CD4-positive, alpha-beta T cell (primary cell): ENCODE measurements at regions not wholly inside any gene's neighbourhood (a gene's known extent, or its start where the extent isn't known, plus 50 kb on each side); places are given as distances from the start of the nearest gene placed in this dataset.

ENCODE experiments used
- ATAC-seq: fragments of 200-7000 bp; cut with Tn5 transposase; one replicate; pipeline ENCODE4 v1.10.0; 2022; ENCODE audit warnings: mild to moderate bottlenecking; ENCODE audit not compliant: poor library complexity
- CTCF ChIA-PET: fragments of 350-600 bp; sonication (Branson Sonifier 250); formaldehyde crosslinking; loops from one replicate; lab custom pipeline; 2021; ENCODE audit warnings: antibody characterized with exemption, inconsistent platforms; lab: Charles Lee
- POLR2A ChIA-PET: fragments of 350-600 bp; sonication (Branson Sonifier 250); formaldehyde crosslinking; loops from one replicate; lab custom pipeline; 2021; ENCODE audit warnings: antibody characterized with exemption, inconsistent platforms; lab: Charles Lee
- DNase-seq, 14 experiments: peaks; one replicate each; pipeline ENCODE4 v3.0.0-alpha.2; 2013 to 2020; ENCODE audit warnings: mixed read lengths in 2 of 14
- H3K27ac ChIP-seq, 2 donors: one replicate each; pipeline versions ENCODE4 v1.5.1 to v1.7.0; 2013; ENCODE audit warnings: low read length in 2 of 2, low read depth in 1 of 2, mild to moderate bottlenecking in 1 of 2
- H3K27me3 ChIP-seq, 2 experiments: 1 replicate in 1 of 2; 2 replicates in 1 of 2; pipeline versions ENCODE4 v1.6.1 to v1.7.0; 2013; ENCODE audit warnings: low read length in 2 of 2, control low read depth in 1 of 2, mild to moderate bottlenecking in 1 of 2, moderate library complexity in 1 of 2; ENCODE audit not compliant: insufficient read depth in 2 of 2, control insufficient read depth in 1 of 2
- H3K36me3 ChIP-seq: one replicate; pipeline ENCODE4 v1.6.1; 2013; ENCODE audit warnings: low read length, control low read depth; ENCODE audit not compliant: insufficient read depth
- H3K4me1 ChIP-seq: one replicate; pipeline ENCODE4 v1.6.1; 2013; ENCODE audit warnings: low read length, control low read depth; ENCODE audit not compliant: insufficient read depth
- H3K4me3 ChIP-seq: one replicate; pipeline ENCODE4 v1.5.1; 2013; ENCODE audit warnings: mild to moderate bottlenecking, low read length, moderate library complexity
- H3K9me3 ChIP-seq, 2 experiments: 1 replicate in 1 of 2; 2 replicates in 1 of 2; pipeline versions ENCODE4 v1.6.1 to v1.7.0; 2013; ENCODE audit warnings: low read length in 2 of 2, mild to moderate bottlenecking in 2 of 2, control low read depth in 1 of 2, moderate library complexity in 1 of 2; ENCODE audit not compliant: control insufficient read depth in 1 of 2, insufficient read depth in 1 of 2
- H3K27ac Mint-ChIP-seq: one replicate; pipeline ENCODE4 v1.8.0; 2020; ENCODE audit warnings: mixed read lengths
- H3K27me3 Mint-ChIP-seq: one replicate; pipeline ENCODE4 v1.8.0; 2021; ENCODE audit warnings: mixed read lengths
- H3K36me3 Mint-ChIP-seq: one replicate; pipeline ENCODE4 v1.8.0; 2021; ENCODE audit warnings: low read depth, mixed read lengths
- H3K4me1 Mint-ChIP-seq: one replicate; pipeline ENCODE4 v1.8.0; 2021; ENCODE audit warnings: low read depth, mixed read lengths
- H3K4me3 Mint-ChIP-seq: one replicate; pipeline ENCODE4 v1.8.0; 2020; ENCODE audit warnings: mild to moderate bottlenecking, mixed read lengths
- H3K9me3 Mint-ChIP-seq: one replicate; pipeline ENCODE4 v1.8.0; 2020; ENCODE audit warnings: mixed read lengths
- intact Hi-C, 2 experiments: fragments of 100-400 bp; cut with DNase I in 1 of 2; cut with micrococcal nuclease in 1 of 2; formaldehyde crosslinking; loops; one replicate each; pipeline versions ENCODE4 v1.15.1 to v1.9.0; 2023 to 2025; cut with DNase I, micrococcal nuclease
- TF ChIP-seq, protein P1 (sequence below): fragments of 200-600 bp; IDR thresholded peaks from one replicate; pipeline ENCODE4 v1.8.0; 2022; ENCODE audit warnings: antibody characterized with exemption, mild to moderate bottlenecking

GRCh38 chr4:110823251-110823650 is 200.4 kb upstream of the PITX2 start:
- ChIA-PET POLR2A (no interaction called here), CTCF (no interaction called here)
- Histone ChIP-seq H3K9me3 (no peaks in the 10 kb centered on the region), H3K27ac (no peak overlapping the region), H3K4me3 (no peak overlapping the region), H3K4me1 (no peaks in the 10 kb centered on the region), H3K36me3 (no peaks in the 10 kb centered on the region), H3K27me3 (no peaks in the 10 kb centered on the region)
- Mint-ChIP-seq H3K27ac (no peak overlapping the region), H3K27me3 (no peaks in the 10 kb centered on the region), H3K4me1 (no peaks in the 10 kb centered on the region), H3K36me3 (no peaks in the 10 kb centered on the region), H3K9me3 (peaks cover 2% of the 10 kb centered on the region), H3K4me3 (no peak overlapping the region)
- intact Hi-C loops: no loop called here
- no peak for DNase-seq
- TF ChIP-seq, protein P1, sequence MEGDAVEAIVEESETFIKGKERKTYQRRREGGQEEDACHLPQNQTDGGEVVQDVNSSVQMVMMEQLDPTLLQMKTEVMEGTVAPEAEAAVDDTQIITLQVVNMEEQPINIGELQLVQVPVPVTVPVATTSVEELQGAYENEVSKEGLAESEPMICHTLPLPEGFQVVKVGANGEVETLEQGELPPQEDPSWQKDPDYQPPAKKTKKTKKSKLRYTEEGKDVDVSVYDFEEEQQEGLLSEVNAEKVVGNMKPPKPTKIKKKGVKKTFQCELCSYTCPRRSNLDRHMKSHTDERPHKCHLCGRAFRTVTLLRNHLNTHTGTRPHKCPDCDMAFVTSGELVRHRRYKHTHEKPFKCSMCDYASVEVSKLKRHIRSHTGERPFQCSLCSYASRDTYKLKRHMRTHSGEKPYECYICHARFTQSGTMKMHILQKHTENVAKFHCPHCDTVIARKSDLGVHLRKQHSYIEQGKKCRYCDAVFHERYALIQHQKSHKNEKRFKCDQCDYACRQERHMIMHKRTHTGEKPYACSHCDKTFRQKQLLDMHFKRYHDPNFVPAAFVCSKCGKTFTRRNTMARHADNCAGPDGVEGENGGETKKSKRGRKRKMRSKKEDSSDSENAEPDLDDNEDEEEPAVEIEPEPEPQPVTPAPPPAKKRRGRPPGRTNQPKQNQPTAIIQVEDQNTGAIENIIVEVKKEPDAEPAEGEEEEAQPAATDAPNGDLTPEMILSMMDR: no peak
- no peak for ATAC-seq

DNA sequence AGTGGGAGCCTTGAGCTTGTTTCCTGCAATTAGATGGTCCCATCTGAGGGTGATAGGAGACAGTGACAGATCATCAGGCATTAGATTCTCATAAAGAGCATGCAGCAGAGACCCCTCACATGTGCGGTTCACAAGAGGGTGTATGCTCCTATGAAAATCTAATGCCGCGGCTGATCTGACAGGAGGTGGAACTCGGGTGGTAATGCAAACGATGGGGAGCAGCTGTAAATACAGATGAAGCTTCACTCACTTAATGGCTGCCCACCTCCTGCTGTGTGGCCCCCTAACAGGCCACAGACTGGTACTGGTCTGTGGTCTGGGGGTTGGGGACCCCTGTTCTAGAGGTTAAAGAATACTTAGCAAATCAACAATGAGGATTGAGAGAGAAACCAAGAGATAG is 201.5 kb upstream of the PITX2 start:
- no peaks in the 10 kb centered on the region for H3K4me1 ChIP-seq
- H3K4me3 Mint-ChIP-seq: no peak overlapping the region
- H3K36me3 Mint-ChIP-seq: no peaks in the 10 kb centered on the region
- no peak overlapping the region for H3K4me3 ChIP-seq
- ChIA-PET CTCF (no interaction called here), POLR2A (no interaction called here)
- no peak for DNase-seq
- TF ChIP-seq, protein P1: no peak
- peaks cover 2% of the 10 kb centered on the region for H3K9me3 Mint-ChIP-seq
- no peaks in the 10 kb centered on the region for H3K9me3 ChIP-seq
- ATAC-seq: no peak
- no peak overlapping the region for H3K27ac ChIP-seq
- intact Hi-C loops: no loop called here
- no peaks in the 10 kb centered on the region for H3K27me3 ChIP-seq
- H3K27me3 Mint-ChIP-seq: no peaks in the 10 kb centered on the region
- H3K4me1 Mint-ChIP-seq: no peaks in the 10 kb centered on the region
- H3K36me3 ChIP-seq: no peaks in the 10 kb centered on the region
- no peak overlapping the region for H3K27ac Mint-ChIP-seq

DNA sequence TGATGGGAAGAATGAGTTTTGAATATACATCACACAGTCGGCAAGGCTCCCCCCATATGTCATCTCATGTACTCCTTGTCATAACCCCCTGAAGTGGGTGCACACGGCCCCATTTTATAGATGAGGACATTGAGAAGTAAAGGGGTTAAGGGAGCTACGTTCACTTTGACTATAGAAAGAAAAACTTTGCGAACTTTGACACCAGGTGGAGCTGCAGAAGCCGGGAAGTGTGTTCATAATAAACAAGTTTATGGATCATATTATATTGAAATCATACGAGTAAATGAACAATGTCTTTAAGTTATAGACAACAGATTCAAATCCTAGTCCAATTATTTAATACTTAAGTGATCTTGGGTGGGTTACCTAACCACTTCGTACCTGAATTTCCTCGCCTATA is 203.8 kb upstream of the PITX2 start:
- no peaks in the 10 kb centered on the region for H3K9me3 ChIP-seq
- no peaks in the 10 kb centered on the region for H3K4me1 ChIP-seq
- Mint-ChIP-seq H3K27me3 (no peaks in the 10 kb centered on the region), H3K4me1 (no peaks in the 10 kb centered on the region), H3K36me3 (no peaks in the 10 kb centered on the region), H3K4me3 (no peak overlapping the region), H3K9me3 (peaks cover 2% of the 10 kb centered on the region), H3K27ac (no peak overlapping the region)
- no peak overlapping the region for H3K4me3 ChIP-seq
- H3K36me3 ChIP-seq: no peaks in the 10 kb centered on the region
- ATAC-seq: no peak
- no peak overlapping the region for H3K27ac ChIP-seq
- no peak for DNase-seq
- TF ChIP-seq, protein P1: no peak
- ChIA-PET POLR2A (no interaction called here), CTCF (no interaction called here)
- H3K27me3 ChIP-seq: no peaks in the 10 kb centered on the region
- intact Hi-C loops: no loop called here
